ENCODE measurements at regions not wholly inside any gene's neighbourhood (a gene's known extent, or its start where the extent isn't known, plus 50 kb on each side); places are given as distances from the start of the nearest gene placed in this dataset.

GRCh38 chr5:28685794-28686193, 1647.4 kb upstream of the CDH9 start:
- Histone ChIP-seq H3K79me2 (ENCODE audit: low read length) (no peaks in the 10 kb centered on the region), H3K9ac (ENCODE audit: low read length) (no peak overlapping the region), H3K4me2 (ENCODE audit: low read length) (no peak overlapping the region), H3K9me3 (ENCODE audit: insufficient read depth, low read length) (no peaks in the 10 kb centered on the region), H3K27me3 (ENCODE audit: low read depth, low read length) (no peaks in the 10 kb centered on the region), H2AFZ (ENCODE audit: low read depth, low read length) (no peak overlapping the region), H3K36me3 (replicated peaks; ENCODE audit: low read depth, low read length) (no peaks in the 10 kb centered on the region), H4K20me1 (ENCODE audit: insufficient read depth, low read length) (no peaks in the 10 kb centered on the region), H3K27ac (ENCODE audit: low read length) (no peak overlapping the region), H3K4me3 (ENCODE audit: low read length) (no peak overlapping the region), H3K4me1 (ENCODE audit: low read length) (no peaks in the 10 kb centered on the region)
- no peak for TF ChIP-seq EZH2phosphoT487 (IDR thresholded peaks at IDR 0.05; ENCODE audit: low read depth)
- no peak for TF ChIP-seq CTCF (IDR thresholded peaks at IDR 0.05; ENCODE audit: low read depth, low read length)

DNA sequence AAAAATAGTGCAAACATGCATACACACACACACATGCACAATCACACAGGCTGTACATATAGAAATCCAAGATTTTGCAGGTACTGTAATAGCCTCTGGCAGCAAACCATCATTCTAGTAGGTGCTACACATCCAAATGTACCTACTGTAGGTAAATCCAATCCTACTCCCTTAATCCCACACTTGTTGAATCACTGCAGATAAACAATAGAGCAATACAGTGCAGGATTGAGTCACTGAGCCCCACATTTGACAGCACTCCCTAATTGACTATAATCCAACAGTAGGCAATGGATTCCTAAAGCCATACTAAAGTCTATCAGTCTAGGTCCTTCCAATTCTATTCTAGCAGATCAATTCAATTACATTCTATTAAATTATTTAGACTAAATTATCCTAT, 1640.5 kb upstream of the CDH9 start:
- H3K79me2 ChIP-seq (ENCODE audit: low read length), result no peaks in the 10 kb centered on the region
- no peak overlapping the region for H3K9ac ChIP-seq (ENCODE audit: low read length)
- H3K4me3 ChIP-seq (ENCODE audit: low read length), result no peak overlapping the region
- no peak overlapping the region for H3K4me2 ChIP-seq (ENCODE audit: low read length)
- H3K9me3 ChIP-seq (ENCODE audit: insufficient read depth, low read length), result no peaks in the 10 kb centered on the region
- peaks cover 5% of the 10 kb centered on the region for H3K4me1 ChIP-seq (ENCODE audit: low read length)
- TF ChIP-seq EZH2phosphoT487 (IDR thresholded peaks at IDR 0.05; ENCODE audit: low read depth) (no peak), CTCF (IDR thresholded peaks at IDR 0.05; ENCODE audit: low read depth, low read length) (no peak)
- H3K27ac ChIP-seq (ENCODE audit: low read length), result no peak overlapping the region
- no peaks in the 10 kb centered on the region for H3K27me3 ChIP-seq (ENCODE audit: low read depth, low read length)
- H3K36me3 ChIP-seq (replicated peaks; ENCODE audit: low read depth, low read length), result no peaks in the 10 kb centered on the region
- no peaks in the 10 kb centered on the region for H4K20me1 ChIP-seq (ENCODE audit: insufficient read depth, low read length)
- H2AFZ ChIP-seq (ENCODE audit: low read depth, low read length), result no peak overlapping the region

GRCh38 chr5:28666110-28666509, 1627.7 kb upstream of the CDH9 start:
- Histone ChIP-seq H3K27me3 (ENCODE audit: low read depth, low read length) (no peaks in the 10 kb centered on the region), H3K4me2 (ENCODE audit: low read length) (no peak overlapping the region), H3K27ac (ENCODE audit: low read length) (no peak overlapping the region), H4K20me1 (ENCODE audit: insufficient read depth, low read length) (no peaks in the 10 kb centered on the region), H3K36me3 (replicated peaks; ENCODE audit: low read depth, low read length) (no peaks in the 10 kb centered on the region), H2AFZ (ENCODE audit: low read depth, low read length) (no peak overlapping the region), H3K4me3 (ENCODE audit: low read length) (no peak overlapping the region), H3K9me3 (ENCODE audit: insufficient read depth, low read length) (peaks cover 8% of the 10 kb centered on the region; the same call in 1 of the 2 replicates), H3K79me2 (ENCODE audit: low read length) (no peaks in the 10 kb centered on the region), H3K9ac (ENCODE audit: low read length) (no peak overlapping the region), H3K4me1 (ENCODE audit: low read length) (no peaks in the 10 kb centered on the region)
- no peak for TF ChIP-seq CTCF (IDR thresholded peaks at IDR 0.05; ENCODE audit: low read depth, low read length)

GRCh38 chr5:28648108-28648507, 1609.7 kb upstream of the CDH9 start:
- H3K9me3 ChIP-seq (ENCODE audit: insufficient read depth, low read length), result no peaks in the 10 kb centered on the region
- H3K79me2 ChIP-seq (ENCODE audit: low read length), result no peaks in the 10 kb centered on the region
- no peak overlapping the region for H3K27ac ChIP-seq (ENCODE audit: low read length)
- TF ChIP-seq EZH2phosphoT487 (IDR thresholded peaks at IDR 0.05; ENCODE audit: low read depth), result no peak
- no peaks in the 10 kb centered on the region for H4K20me1 ChIP-seq (ENCODE audit: insufficient read depth, low read length)
- H3K4me1 ChIP-seq (ENCODE audit: low read length), result no peaks in the 10 kb centered on the region
- H3K4me3 ChIP-seq (ENCODE audit: low read length), result no peak overlapping the region
- H2AFZ ChIP-seq (ENCODE audit: low read depth, low read length), result 0 out of 2 replicates have a peak overlapping the region, but pooled peaks have one; percentile 39
- no peak overlapping the region for H3K9ac ChIP-seq (ENCODE audit: low read length)
- no peak overlapping the region for H3K4me2 ChIP-seq (ENCODE audit: low read length)
- no peaks in the 10 kb centered on the region for H3K36me3 ChIP-seq (replicated peaks; ENCODE audit: low read depth, low read length)
- no peaks in the 10 kb centered on the region for H3K27me3 ChIP-seq (ENCODE audit: low read depth, low read length)

DNA sequence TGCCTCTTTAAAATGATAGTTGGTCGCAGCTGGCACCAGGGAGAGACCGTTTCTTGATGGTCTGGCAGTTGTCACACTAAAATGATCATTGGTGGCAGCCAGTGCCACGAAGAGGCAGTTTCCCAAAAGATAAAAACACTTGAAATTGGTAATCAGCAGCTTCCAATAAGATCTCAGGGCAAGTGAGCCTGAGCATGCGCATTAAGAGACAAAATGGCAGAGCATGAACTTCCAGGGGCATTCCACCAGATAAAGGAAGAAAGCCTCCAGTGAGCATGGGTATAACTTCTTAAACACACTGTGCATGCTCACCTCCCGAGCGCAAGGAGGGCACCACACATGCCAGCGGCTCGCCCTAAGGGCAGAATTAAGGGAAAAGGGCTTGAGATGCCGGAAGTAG, 1594.2 kb upstream of the CDH9 start:
- Histone ChIP-seq H3K27me3 (ENCODE audit: low read depth, low read length) (no peaks in the 10 kb centered on the region), H3K4me3 (ENCODE audit: low read length) (no peak overlapping the region), H3K4me2 (ENCODE audit: low read length) (no peak overlapping the region), H3K36me3 (replicated peaks; ENCODE audit: low read depth, low read length) (no peaks in the 10 kb centered on the region), H2AFZ (ENCODE audit: low read depth, low read length) (no peak overlapping the region), H3K9me3 (ENCODE audit: insufficient read depth, low read length) (no peaks in the 10 kb centered on the region), H3K9ac (ENCODE audit: low read length) (no peak overlapping the region), H3K27ac (ENCODE audit: low read length) (no peak overlapping the region), H3K4me1 (ENCODE audit: low read length) (no peaks in the 10 kb centered on the region), H4K20me1 (ENCODE audit: insufficient read depth, low read length) (no peaks in the 10 kb centered on the region), H3K79me2 (ENCODE audit: low read length) (no peaks in the 10 kb centered on the region)
- no peak for TF ChIP-seq CTCF (IDR thresholded peaks at IDR 0.05; ENCODE audit: low read depth, low read length)
- TF ChIP-seq EZH2phosphoT487 (IDR thresholded peaks at IDR 0.05; ENCODE audit: low read depth), result no peak

All from OCI-LY3 (cell line).